ENCODE measurements at regions not wholly inside any gene's neighbourhood (a gene's known extent, or its start where the extent isn't known, plus 50 kb on each side); places are given as distances from the start of the nearest gene placed in this dataset.

GRCh38 chr6:20326422-20326728, 75.3 kb upstream of the E2F3 start:
- TF ChIP-seq CTCF (optimal IDR thresholded peaks at IDR 0.05 in 1 of 3, IDR thresholded peaks at IDR 0.05 in 1 of 3, conservative IDR thresholded peaks at IDR 0.05 in 1 of 3; ENCODE audit: extremely low read depth in 1 of 3, insufficient read depth in 2 of 3, low read length in 3 of 3) (no peak), EZH2 (IDR thresholded peaks at IDR 0.05; ENCODE audit: low read length) (no peak)
